ENCODE measurements at regions not wholly inside any gene's neighbourhood (a gene's known extent, or its start where the extent isn't known, plus 50 kb on each side); places are given as distances from the start of the nearest gene placed in this dataset.

GRCh38 chr1:220347654-220348175 is 75.5 kb upstream of the RAB3GAP2 start:
- TF ChIP-seq CTCF (IDR thresholded peaks at IDR 0.05; ENCODE audit: low read depth, low read length), result no peak
- Histone ChIP-seq H3K4me1 (no peaks in the 10 kb centered on the region), H3K4me3 (ENCODE audit: low read depth, low read length) (no peak overlapping the region), H3K27me3 (peaks cover 5% of the 10 kb centered on the region), H3K36me3 (no peaks in the 10 kb centered on the region), H3K9me3 (no peaks in the 10 kb centered on the region)
- no peak for DNase-seq

GRCh38 chr1:220344745-220345144 is 72.5 kb upstream of the RAB3GAP2 start:
- H3K36me3 ChIP-seq, result no peaks in the 10 kb centered on the region
- H3K4me1 ChIP-seq, result no peaks in the 10 kb centered on the region
- no peaks in the 10 kb centered on the region for H3K9me3 ChIP-seq
- no peak overlapping the region for H3K4me3 ChIP-seq (ENCODE audit: low read depth, low read length)
- no peak for TF ChIP-seq CTCF (IDR thresholded peaks at IDR 0.05; ENCODE audit: low read depth, low read length)
- no peak for DNase-seq
- H3K27me3 ChIP-seq, result peaks cover 3% of the 10 kb centered on the region; the same call in 1 of the 2 replicates

GRCh38 chr1:220342853-220343252 is 70.6 kb upstream of the RAB3GAP2 start:
- Histone ChIP-seq H3K36me3 (no peaks in the 10 kb centered on the region), H3K9me3 (no peaks in the 10 kb centered on the region), H3K4me1 (no peaks in the 10 kb centered on the region), H3K27me3 (peaks cover 3% of the 10 kb centered on the region; the same call in 1 of the 2 replicates), H3K4me3 (ENCODE audit: low read depth, low read length) (no peak overlapping the region)
- DNase-seq, result no peak
- TF ChIP-seq CTCF (IDR thresholded peaks at IDR 0.05; ENCODE audit: low read depth, low read length), result no peak

GRCh38 chr1:220341126-220341525 is 68.9 kb upstream of the RAB3GAP2 start:
- TF ChIP-seq CTCF (IDR thresholded peaks at IDR 0.05; ENCODE audit: low read depth, low read length), result no peak
- H3K27me3 ChIP-seq, result no peaks in the 10 kb centered on the region; the same call in 1 of the 2 replicates

GRCh38 chr1:220339581-220339980 is 67.3 kb upstream of the RAB3GAP2 start:
- DNase-seq, result no peak
- no peaks in the 10 kb centered on the region for H3K36me3 ChIP-seq
- H3K4me3 ChIP-seq (ENCODE audit: low read depth, low read length), result no peak overlapping the region
- no peaks in the 10 kb centered on the region for H3K4me1 ChIP-seq
- TF ChIP-seq CTCF (IDR thresholded peaks at IDR 0.05; ENCODE audit: low read depth, low read length), result no peak
- no peaks in the 10 kb centered on the region for H3K27me3 ChIP-seq
- H3K9me3 ChIP-seq, result no peaks in the 10 kb centered on the region

More at GRCh38 chr1:220341126-220341525, 68.9 kb upstream of the RAB3GAP2 start:
- no peak for DNase-seq
- Histone ChIP-seq H3K4me1 (no peaks in the 10 kb centered on the region), H3K4me3 (ENCODE audit: low read depth, low read length) (no peak overlapping the region), H3K9me3 (no peaks in the 10 kb centered on the region), H3K36me3 (no peaks in the 10 kb centered on the region)

GRCh38 chr1:220338759-220339158 is 66.5 kb upstream of the RAB3GAP2 start:
- no peaks in the 10 kb centered on the region for H3K27me3 ChIP-seq
- TF ChIP-seq CTCF (IDR thresholded peaks at IDR 0.05; ENCODE audit: low read depth, low read length), result no peak
- H3K36me3 ChIP-seq, result no peaks in the 10 kb centered on the region
- H3K9me3 ChIP-seq, result no peaks in the 10 kb centered on the region
- no peak overlapping the region for H3K4me3 ChIP-seq (ENCODE audit: low read depth, low read length)
- no peak for DNase-seq
- no peaks in the 10 kb centered on the region for H3K4me1 ChIP-seq

Data from BE2C (cell line).